OCI-LY7 (cell line): ENCODE measurements at regions not wholly inside any gene's neighbourhood (a gene's known extent, or its start where the extent isn't known, plus 50 kb on each side); places are given as distances from the start of the nearest gene placed in this dataset.

Experiments used
- EZH2phosphoT487 ChIP-seq: fragments of 200-600 bp; sonication (generic); IDR thresholded peaks from 2 replicates; pipeline ENCODE4 v1.6.1; 2018; ENCODE audit warnings: low read depth, borderline replicate concordance, mild to moderate bottlenecking, mixed run types, antibody characterized with exemption, low read length, moderate library complexity, mixed read lengths
- TF ChIP-seq, protein P1 (sequence below): fragments of 200-600 bp; sonication (generic); conservative IDR thresholded peaks from 2 replicates; pipeline ENCODE4 v1.5.1; 2014; ENCODE audit warnings: mild to moderate bottlenecking, antibody characterized with exemption, low read length, moderate library complexity, mixed read lengths

DNA sequence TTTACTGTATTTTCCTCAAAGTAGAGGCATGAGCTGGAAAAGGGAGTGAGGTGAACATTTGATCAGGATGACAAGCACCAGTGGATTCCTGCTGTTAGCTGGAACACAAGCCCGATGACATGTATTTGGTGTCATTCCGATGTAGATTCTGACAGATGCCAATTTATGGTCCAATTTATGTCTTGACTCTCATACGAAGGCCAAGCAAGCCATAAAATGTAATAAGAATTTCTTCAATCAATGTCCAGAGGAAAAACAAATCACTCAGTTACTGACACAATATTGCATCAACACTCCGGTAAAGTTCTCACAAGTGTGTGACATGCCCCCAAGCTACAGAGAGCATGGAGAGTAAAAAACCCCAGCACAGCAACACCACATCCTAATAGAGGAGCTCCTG lies 138.3 kb upstream of the ZNF521 start:
- TF ChIP-seq, protein P1, sequence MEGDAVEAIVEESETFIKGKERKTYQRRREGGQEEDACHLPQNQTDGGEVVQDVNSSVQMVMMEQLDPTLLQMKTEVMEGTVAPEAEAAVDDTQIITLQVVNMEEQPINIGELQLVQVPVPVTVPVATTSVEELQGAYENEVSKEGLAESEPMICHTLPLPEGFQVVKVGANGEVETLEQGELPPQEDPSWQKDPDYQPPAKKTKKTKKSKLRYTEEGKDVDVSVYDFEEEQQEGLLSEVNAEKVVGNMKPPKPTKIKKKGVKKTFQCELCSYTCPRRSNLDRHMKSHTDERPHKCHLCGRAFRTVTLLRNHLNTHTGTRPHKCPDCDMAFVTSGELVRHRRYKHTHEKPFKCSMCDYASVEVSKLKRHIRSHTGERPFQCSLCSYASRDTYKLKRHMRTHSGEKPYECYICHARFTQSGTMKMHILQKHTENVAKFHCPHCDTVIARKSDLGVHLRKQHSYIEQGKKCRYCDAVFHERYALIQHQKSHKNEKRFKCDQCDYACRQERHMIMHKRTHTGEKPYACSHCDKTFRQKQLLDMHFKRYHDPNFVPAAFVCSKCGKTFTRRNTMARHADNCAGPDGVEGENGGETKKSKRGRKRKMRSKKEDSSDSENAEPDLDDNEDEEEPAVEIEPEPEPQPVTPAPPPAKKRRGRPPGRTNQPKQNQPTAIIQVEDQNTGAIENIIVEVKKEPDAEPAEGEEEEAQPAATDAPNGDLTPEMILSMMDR, result no peak
- TF ChIP-seq EZH2phosphoT487, result no peak
